ENCODE measurements at regions not wholly inside any gene's neighbourhood (a gene's known extent, or its start where the extent isn't known, plus 50 kb on each side); places are given as distances from the start of the nearest gene placed in this dataset.

DNA sequence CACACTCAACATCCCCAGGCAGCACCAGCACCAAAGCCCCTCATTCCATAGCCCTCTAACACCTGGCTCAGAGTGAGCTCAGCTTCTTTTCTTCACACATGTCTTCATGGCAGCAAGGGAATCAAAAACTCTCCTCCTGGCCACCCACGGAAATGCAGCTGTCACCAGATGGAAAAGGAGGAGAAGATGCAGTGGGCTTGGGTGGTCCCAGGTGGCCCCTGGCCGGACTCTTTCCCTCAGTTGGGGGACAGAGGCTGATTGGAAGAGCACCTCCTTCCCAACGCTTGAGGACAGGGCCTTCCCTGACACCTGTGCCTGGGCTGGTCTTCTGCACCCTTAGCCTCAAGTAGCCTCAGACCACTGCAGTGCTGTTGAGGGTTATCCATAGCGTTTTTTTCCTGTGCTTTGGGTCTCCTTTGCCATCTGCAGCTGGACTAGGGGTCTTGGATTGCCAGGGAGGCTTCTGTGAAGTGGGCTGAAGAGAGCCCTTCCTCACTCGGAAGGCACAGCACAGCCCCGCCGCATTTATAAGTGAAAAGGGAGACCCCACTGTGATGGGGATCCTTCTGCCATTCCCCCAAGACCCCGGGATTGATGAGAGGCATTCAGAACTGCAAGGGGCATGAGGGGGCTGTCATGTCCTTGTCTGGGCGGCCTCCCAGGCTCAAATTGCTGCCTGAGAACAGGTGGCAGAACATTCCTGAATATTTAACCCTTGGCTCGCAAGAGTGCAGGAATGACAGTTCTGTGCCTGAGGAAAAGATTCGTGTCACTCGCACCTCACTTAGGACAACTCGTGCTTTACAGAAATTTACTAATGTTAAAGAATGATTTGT is 200.0 kb downstream of the AUH start:
- no peak for DNase-seq

DNA sequence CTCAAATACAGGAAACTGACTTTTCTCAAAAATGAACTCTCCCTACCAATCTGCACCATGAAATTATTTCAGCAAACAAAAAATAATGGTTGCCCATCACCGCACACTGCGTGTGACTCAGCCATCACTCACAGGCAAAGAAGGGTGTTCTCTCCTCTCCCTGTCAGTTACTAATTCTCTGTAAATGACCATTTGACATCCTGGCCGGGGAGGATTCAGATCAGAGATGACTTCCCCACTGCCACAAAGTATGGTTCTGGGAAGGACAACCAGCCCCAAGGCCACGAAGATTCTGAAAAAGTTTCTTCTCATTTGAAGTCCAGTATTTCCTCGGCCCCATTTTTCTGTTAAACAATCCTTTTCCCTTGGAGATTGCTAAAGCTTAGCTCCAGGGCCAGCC is 199.4 kb downstream of the AUH start:
- DNase-seq, result peak in 1 of 5 donors; percentile 58

DNA sequence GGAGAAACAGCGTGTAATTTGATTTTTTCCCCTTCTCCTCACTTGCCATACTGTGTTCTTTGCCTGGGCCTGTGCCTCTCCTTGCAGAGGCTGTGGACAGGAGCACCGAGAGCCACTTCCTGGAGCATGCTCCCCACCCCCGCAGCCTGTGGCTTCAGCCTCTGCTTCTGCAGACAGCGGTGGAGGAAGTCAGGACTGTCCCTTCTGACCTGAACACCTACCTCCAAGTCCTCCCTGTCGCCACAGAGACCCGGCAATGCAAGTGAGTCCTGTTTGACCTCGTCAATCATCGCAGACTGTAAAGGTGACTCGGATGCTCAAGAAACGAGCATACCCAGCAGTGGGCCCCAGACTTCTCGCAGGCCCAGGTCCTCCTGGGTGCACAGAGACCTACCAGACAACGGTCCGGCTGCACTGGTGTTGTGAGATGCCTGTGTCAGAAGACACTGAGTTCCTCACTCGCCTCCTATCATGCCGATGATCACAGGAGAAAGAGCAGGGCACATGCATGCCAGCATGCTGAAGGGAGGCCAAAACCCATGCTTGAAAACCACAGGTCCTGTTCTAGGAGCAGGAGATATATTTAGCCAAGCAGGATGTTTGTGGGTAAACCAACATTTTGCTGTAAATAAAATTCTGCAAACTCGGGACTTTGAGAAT is 198.8 kb downstream of the AUH start:
- DNase-seq, result peak in 1 of 5 donors; percentile 86

DNA sequence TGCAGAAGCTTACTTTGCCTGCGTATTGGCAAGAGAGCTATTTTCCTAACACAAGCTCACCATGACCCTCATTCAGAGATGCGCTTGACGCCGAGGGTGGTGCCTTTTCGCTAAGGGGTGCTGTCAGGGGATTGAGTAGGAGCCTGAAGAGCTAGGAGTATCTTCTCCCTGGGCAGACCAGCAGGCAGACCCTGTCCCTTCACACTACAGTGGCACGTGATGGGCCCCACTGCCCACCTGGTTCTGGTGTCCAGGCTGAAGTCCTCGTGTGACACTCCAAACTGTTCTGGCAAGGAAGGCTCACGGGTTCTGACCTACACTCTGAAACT is 198.3 kb downstream of the AUH start:
- no peak for DNase-seq

DNA sequence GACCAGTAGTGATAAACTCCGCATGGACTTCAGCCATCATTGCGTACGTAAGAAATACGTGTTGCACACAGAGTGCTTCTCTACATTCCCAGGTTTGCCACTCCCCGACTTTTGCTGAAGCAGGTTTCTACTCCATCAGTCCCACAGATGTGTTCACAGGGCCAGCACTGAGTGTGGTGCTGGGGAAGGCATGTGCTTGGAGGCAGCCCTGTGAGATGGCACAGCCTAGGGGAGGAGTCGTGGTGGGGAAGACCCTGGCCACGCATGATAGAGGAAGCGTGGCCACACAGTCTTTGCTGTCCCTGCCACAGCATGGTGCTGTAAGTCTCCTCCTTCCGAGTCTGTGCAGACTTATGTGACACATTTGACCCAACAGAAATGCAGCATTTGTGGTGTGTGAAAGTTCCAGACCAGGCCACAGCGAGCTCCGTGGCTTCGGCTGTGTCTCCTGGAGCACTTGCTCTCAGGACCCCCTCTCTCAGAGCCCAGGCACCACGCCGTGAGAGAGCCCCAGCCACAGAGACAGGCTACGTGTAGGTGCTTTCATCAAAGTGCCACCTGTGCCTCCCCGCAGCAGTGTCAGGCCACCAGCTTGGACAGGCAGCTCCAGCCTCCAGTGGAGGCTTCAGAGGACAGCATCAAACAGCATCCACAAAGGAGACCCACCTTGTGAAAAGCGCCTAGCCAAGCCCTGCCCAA is 197.8 kb downstream of the AUH start:
- peak in 1 of 5 donors; percentile 72 for DNase-seq
